Activated CD8-positive, alpha-beta T cell treated with anti-CD3 and anti-CD28 coated beads, Interleukin-2, amount 10 ng/mL, durations not matched to agents 7 days and 5 days (primary cell): ENCODE measurements at regions not wholly inside any gene's neighbourhood (a gene's known extent, or its start where the extent isn't known, plus 50 kb on each side); places are given as distances from the start of the nearest gene placed in this dataset.
A peak's percentile ranks its signal among the peaks of the same experiment; 100 is the strongest.
"Not testable (repeated sequence)": the region's sequence is repeated elsewhere in the genome, so short reads cannot be mapped to it uniquely, and the experiment has no call there.

Experiments used
- ATAC-seq: fragments of 150-1000 bp; cut with Tn5 transposase; one replicate; pipeline ENCODE4 v1.10.0; 2021; ENCODE audit warnings: moderate library complexity
- CTCF ChIA-PET: fragments of 350-600 bp; sonication (Branson Sonifier 250); formaldehyde crosslinking; loops from one replicate; lab custom pipeline; 2021; ENCODE audit warnings: antibody characterized with exemption; lab: Charles Lee
- POLR2A ChIA-PET: fragments of 350-600 bp; sonication (Branson Sonifier 250); formaldehyde crosslinking; loops from one replicate; lab custom pipeline; 2021; ENCODE audit warnings: antibody characterized with exemption; lab: Charles Lee
- DNase-seq: peaks from one replicate; pipeline ENCODE4 v3.0.0-alpha.2; 2020
- H3K27ac Mint-ChIP-seq: one replicate; pipeline ENCODE4 v1.8.0; 2021; ENCODE audit warnings: mild to moderate bottlenecking, mixed read lengths
- H3K27me3 Mint-ChIP-seq: one replicate; pipeline ENCODE4 v1.8.0; 2021; ENCODE audit warnings: low read depth, mixed read lengths
- H3K36me3 Mint-ChIP-seq: one replicate; pipeline ENCODE4 v1.8.0; 2021; ENCODE audit warnings: low read depth, mixed read lengths
- H3K4me1 Mint-ChIP-seq: one replicate; pipeline ENCODE4 v1.8.0; 2021; ENCODE audit warnings: low read depth, mixed read lengths
- H3K4me3 Mint-ChIP-seq: one replicate; pipeline ENCODE4 v1.8.0; 2021; ENCODE audit warnings: mild to moderate bottlenecking, mixed read lengths
- H3K9me3 Mint-ChIP-seq: one replicate; pipeline ENCODE4 v1.8.0; 2022; ENCODE audit warnings: mixed read lengths; ENCODE audit not compliant: insufficient read depth

DNA sequence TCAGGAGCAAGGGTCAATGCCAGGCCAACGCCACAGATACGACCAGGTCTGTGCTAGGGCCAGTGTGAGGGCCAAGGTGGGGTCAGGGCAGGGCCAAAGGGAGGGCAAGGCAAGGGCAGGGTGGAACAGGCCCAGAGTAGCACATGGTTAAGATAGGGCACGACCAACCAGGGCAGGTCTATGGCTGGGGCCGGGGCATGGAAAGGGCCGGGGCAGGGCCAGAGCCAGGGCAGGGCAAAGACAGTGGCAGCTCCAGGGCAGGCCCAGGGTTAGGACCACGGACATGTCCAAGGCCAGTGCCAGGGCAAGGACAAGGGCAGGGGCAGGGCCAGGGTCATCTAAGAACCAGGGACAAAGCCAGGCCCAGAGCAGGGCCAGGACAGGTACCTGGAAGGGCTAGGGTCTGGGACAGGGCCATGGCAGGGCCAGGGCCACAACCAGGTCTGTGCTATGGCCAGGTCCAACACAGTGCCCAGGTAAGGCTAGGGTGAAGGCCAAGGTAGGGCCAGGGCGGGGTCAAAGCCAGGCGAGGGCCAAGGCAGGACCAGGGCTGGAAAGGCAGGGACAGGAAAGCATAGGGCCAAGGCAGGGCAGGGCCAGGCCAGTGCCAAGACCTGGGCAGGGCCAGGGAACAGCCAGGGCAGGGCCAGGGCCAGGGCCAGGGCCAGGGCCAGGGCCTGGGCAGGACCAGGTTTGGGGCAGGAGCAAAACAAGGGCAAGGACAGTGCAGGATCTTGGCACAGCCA is 404.7 kb downstream of the ZNF33B start:
- H3K4me1 Mint-ChIP-seq, H3K27me3 Mint-ChIP-seq, CTCF ChIA-PET, H3K9me3 Mint-ChIP-seq, ATAC-seq, DNase-seq, H3K27ac Mint-ChIP-seq, H3K36me3 Mint-ChIP-seq, POLR2A ChIA-PET, H3K4me3 Mint-ChIP-seq: not testable (repeated sequence)

DNA sequence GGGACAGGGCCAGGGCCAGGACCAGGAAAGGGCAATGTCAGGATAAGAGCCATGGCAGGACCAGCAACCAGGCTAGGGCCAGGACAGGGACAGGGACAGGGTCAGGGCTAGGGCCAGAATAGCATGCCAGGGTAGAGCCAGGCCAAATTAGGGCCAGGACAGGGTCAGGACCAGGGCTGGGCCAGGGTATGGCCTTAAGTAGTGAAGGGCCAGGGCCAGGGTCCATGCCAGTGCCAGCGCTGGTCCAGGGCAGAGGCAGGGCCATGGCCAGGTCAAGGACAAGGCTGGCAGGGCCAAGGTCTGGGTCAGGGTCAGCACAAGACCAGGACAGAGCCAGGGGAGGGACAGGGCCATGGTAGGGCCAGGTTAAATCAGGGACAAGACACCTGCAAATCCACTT is 405.4 kb downstream of the ZNF33B start:
- H3K27ac Mint-ChIP-seq, POLR2A ChIA-PET, ATAC-seq, H3K27me3 Mint-ChIP-seq, CTCF ChIA-PET, H3K4me1 Mint-ChIP-seq, H3K9me3 Mint-ChIP-seq, H3K36me3 Mint-ChIP-seq, H3K4me3 Mint-ChIP-seq, DNase-seq: not testable (repeated sequence)

DNA sequence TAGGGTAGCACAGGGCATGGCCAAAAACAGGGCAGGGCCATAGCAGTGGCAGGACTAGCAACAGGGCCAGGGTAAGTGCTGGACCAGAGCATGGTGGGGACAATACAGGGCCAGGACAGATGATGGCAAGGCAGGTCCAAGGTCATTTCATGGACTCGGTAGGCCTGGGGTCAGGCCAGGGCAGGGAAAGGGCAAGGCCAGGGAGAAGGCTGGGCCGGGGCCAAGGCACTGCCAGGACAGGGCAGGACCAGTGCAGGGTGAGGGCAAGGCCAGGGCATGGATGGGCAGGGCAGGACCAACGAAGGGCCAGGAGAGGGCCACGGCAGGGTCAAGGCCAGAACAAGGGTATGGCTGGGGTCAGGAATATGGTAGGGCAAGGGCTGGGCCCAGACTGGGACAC is 407.6 kb downstream of the ZNF33B start:
- H3K4me3 Mint-ChIP-seq, result not testable (repeated sequence)

GRCh38 chr10:42230115-42230514 is 408.3 kb downstream of the ZNF33B start:
- ATAC-seq, H3K4me3 Mint-ChIP-seq, H3K27me3 Mint-ChIP-seq, H3K4me1 Mint-ChIP-seq, DNase-seq, POLR2A ChIA-PET, CTCF ChIA-PET, H3K36me3 Mint-ChIP-seq, H3K27ac Mint-ChIP-seq: not testable (repeated sequence)
- H3K9me3 Mint-ChIP-seq, result peaks cover 12% of the 10 kb centered on the region

More for the DNA sequence above, 407.6 kb downstream of the ZNF33B start:
- CTCF ChIA-PET, H3K27ac Mint-ChIP-seq, H3K4me1 Mint-ChIP-seq, POLR2A ChIA-PET, H3K27me3 Mint-ChIP-seq, ATAC-seq, H3K36me3 Mint-ChIP-seq, DNase-seq: not testable (repeated sequence)
- peaks cover 12% of the 10 kb centered on the region for H3K9me3 Mint-ChIP-seq

GRCh38 chr10:42227859-42228258 is 410.5 kb downstream of the ZNF33B start:
- H3K4me3 Mint-ChIP-seq, H3K36me3 Mint-ChIP-seq, CTCF ChIA-PET, H3K4me1 Mint-ChIP-seq, POLR2A ChIA-PET, H3K27me3 Mint-ChIP-seq, H3K27ac Mint-ChIP-seq, ATAC-seq, DNase-seq: not testable (repeated sequence)
- H3K9me3 Mint-ChIP-seq, result peaks cover 12% of the 10 kb centered on the region

- H3K27me3 Mint-ChIP-seq, H3K9me3 Mint-ChIP-seq, H3K27ac Mint-ChIP-seq, POLR2A ChIA-PET, CTCF ChIA-PET, ATAC-seq, H3K4me3 Mint-ChIP-seq, H3K36me3 Mint-ChIP-seq, H3K4me1 Mint-ChIP-seq, DNase-seq: not testable (repeated sequence)
Observed at GRCh38 chr10:42193588-42193987, 444.8 kb downstream of the ZNF33B start.

- H3K4me3 Mint-ChIP-seq, ATAC-seq, H3K4me1 Mint-ChIP-seq, H3K27ac Mint-ChIP-seq, H3K27me3 Mint-ChIP-seq, H3K36me3 Mint-ChIP-seq, POLR2A ChIA-PET, H3K9me3 Mint-ChIP-seq, CTCF ChIA-PET: not testable (repeated sequence)
- peak; percentile 37 for DNase-seq
Observed at GRCh38 chr10:42192450-42192849, 445.9 kb downstream of the ZNF33B start.

DNA sequence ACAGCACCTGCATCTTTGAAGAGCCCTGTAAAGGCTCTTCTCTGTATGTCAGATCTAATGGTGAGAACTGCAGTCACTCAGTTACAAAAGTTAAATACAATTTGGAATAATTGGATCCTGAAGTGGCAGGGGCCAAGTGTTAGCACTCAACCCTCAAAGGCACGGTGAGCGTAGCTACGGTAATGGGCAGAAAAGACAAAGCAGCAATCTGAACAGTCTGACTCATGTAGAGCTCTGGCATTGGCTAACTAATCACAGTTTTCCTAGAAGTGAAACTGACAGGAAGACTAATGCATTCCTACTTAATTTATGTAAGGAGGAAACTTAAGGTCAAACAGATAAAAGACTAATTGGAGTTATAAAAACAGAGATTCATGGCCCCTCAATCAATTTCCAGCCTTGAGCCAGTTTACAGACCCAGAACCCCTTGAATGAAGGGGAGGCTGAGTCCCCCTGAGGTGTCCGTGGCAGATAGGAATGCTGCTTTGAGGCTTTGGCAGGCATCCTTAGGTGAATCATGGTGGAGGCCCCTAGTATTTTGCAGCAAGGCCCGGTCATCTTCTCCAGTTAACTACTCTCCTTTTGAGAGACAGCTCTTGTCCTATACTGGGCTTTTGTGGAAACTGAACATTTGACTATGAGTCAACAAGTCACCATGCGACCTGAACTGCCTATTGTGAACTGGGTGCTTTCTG is 450.7 kb downstream of the ZNF33B start:
- POLR2A ChIA-PET, H3K4me1 Mint-ChIP-seq, DNase-seq, H3K36me3 Mint-ChIP-seq, H3K4me3 Mint-ChIP-seq, H3K27ac Mint-ChIP-seq, CTCF ChIA-PET, H3K9me3 Mint-ChIP-seq, H3K27me3 Mint-ChIP-seq, ATAC-seq: not testable (repeated sequence)

DNA sequence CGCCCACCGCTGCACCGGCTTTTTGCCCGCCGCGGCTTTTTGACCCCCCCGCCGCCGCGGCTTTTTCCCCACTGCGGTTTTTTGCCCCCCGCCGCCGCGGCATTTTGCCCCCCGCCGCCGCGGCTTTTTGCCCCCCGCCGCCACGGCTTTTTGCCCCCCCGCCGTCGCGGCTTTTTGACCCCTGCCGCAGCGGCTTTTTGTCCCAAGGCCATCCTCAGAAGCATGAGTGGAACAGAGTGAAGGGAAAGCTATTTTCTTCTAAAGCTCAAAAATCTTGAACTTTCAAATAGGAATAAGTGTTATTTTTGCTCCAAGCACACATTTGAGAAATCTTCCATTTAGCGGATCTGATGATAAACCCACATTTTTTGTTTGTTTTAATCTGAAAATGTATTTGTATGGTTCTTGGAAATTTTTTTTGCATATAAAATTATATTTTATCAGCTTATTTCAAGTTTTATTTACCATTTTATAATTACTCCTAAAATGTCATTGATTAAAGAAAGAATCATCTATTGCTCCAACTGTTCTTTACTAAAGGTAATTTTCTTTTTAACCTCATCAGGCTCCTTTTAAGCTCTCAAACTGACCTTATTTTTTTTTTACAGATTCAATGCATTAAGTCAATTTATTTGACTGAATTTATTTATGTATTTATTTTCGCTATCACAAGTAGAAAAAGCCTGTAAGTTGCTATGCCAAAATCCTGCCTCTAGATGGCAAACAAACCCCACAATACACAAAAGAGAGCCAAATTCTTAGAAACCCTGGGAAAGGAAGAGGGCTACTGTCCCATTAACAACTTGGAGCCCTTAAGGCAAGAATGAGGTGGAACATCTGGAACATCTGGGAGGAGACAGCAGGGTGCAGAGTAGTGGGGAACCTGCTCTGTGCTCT is 460.3 kb downstream of the ZNF33B start:
- ATAC-seq, H3K4me1 Mint-ChIP-seq, POLR2A ChIA-PET, H3K36me3 Mint-ChIP-seq, H3K9me3 Mint-ChIP-seq, DNase-seq, CTCF ChIA-PET: not testable (repeated sequence)
- Mint-ChIP-seq H3K4me3 (peak overlapping the region; percentile 62), H3K27me3 (peaks cover 20% of the 10 kb centered on the region), H3K27ac (peak overlapping the region; percentile 77)

GRCh38 chr10:42177077-42177792 is 461.1 kb downstream of the ZNF33B start:
- H3K27ac Mint-ChIP-seq, result peak overlapping the region; percentile 84
- H3K4me3 Mint-ChIP-seq, result peak overlapping the region; percentile 50
- H3K4me1 Mint-ChIP-seq, result peaks cover 2% of the 10 kb centered on the region
- no peak for DNase-seq
- no peak for ATAC-seq
- CTCF ChIA-PET, result no interaction called here
- H3K27me3 Mint-ChIP-seq, result peaks cover 20% of the 10 kb centered on the region
- H3K36me3 Mint-ChIP-seq, result no peaks in the 10 kb centered on the region
- POLR2A ChIA-PET, result no interaction called here
- H3K9me3 Mint-ChIP-seq, result peaks cover under 1% of the 10 kb centered on the region

DNA sequence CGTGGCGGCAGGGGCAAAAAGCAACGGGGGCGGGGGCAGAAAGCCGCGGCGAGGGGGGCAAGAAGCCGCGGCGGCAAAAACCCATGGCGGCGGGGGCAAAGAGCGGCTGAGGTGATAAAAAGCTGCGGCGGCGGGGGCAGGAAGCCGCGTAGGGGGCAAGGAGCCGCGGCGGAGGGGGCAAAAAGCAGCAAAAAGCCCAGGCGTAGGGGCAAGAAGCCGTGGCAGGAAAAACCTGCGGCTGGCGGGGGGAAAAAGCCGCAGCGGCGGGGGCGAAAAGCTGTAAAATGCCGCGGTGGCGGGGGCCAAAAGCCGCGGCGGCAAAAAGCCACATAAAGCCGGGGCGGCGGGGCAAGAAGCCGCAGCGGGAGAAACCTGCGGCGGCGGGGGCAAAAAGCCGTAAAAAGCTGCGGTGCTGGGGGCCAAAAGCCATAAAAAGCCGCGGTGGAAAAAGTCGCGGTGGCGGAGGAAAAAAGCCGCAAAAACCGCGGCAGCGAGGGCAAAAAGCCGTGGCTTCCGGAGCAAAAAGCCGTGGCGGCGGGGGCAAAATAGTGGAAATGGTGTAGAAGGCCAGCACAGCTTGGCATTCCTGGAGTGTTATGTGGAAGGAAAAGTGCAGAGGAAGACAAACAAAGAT is 487.8 kb downstream of the ZNF33B start:
- Mint-ChIP-seq H3K36me3 (peaks cover 5% of the 10 kb centered on the region), H3K4me1 (no peaks in the 10 kb centered on the region), H3K27me3 (no peaks in the 10 kb centered on the region), H3K27ac (no peak overlapping the region), H3K9me3 (peaks cover 36% of the 10 kb centered on the region), H3K4me3 (no peak overlapping the region)
- ChIA-PET CTCF (no interaction called here), POLR2A (no interaction called here)
- no peak for ATAC-seq
- DNase-seq, result no peak
